Activated naive CD4-positive, alpha-beta T cell treated with anti-CD3 and anti-CD28 coated beads for 36 hours (primary cell): ENCODE measurements at regions not wholly inside any gene's neighbourhood (a gene's known extent, or its start where the extent isn't known, plus 50 kb on each side); places are given as distances from the start of the nearest gene placed in this dataset.

Source experiments
- CTCF ChIA-PET: fragments of 350-600 bp; sonication (Branson Sonifier 250); formaldehyde crosslinking; loops from one replicate; lab custom pipeline; 2021; ENCODE audit warnings: antibody characterized with exemption; lab: Charles Lee
- DNase-seq: peaks from one replicate; pipeline ENCODE4 v3.0.0-alpha.2; 2020
- H3K27ac Mint-ChIP-seq: one replicate; pipeline ENCODE4 v1.8.0; 2021; ENCODE audit warnings: mild to moderate bottlenecking, mixed read lengths
- H3K27me3 Mint-ChIP-seq: one replicate; pipeline ENCODE4 v1.8.0; 2021; ENCODE audit warnings: low read depth, mixed read lengths
- H3K36me3 Mint-ChIP-seq: one replicate; pipeline ENCODE4 v1.8.0; 2021; ENCODE audit warnings: low read depth, mixed read lengths
- H3K4me1 Mint-ChIP-seq: one replicate; pipeline ENCODE4 v1.8.0; 2021; ENCODE audit warnings: low read depth, mixed read lengths
- H3K4me3 Mint-ChIP-seq: one replicate; pipeline ENCODE4 v1.8.0; 2021; ENCODE audit warnings: mild to moderate bottlenecking, moderate library complexity, mixed read lengths
- H3K9me3 Mint-ChIP-seq: one replicate; pipeline ENCODE4 v1.8.0; 2021; ENCODE audit warnings: mixed read lengths
- intact Hi-C: fragments of 100-400 bp; cut with micrococcal nuclease; formaldehyde crosslinking; loops from one replicate; pipeline ENCODE4 v1.15.1; 2023

- intact Hi-C loops, result no loop called here
- H3K4me3 Mint-ChIP-seq, result no peak overlapping the region
- no peaks in the 10 kb centered on the region for H3K27me3 Mint-ChIP-seq
- no peaks in the 10 kb centered on the region for H3K36me3 Mint-ChIP-seq
- DNase-seq, result no peak
- peaks cover 2% of the 10 kb centered on the region for H3K9me3 Mint-ChIP-seq
- H3K4me1 Mint-ChIP-seq, result no peaks in the 10 kb centered on the region
- H3K27ac Mint-ChIP-seq, result no peak overlapping the region
- CTCF ChIA-PET, result no interaction called here
Observed at GRCh38 chr4:111230265-111230664, 607.4 kb upstream of the PITX2 start.

GRCh38 chr4:111231281-111231680 is 608.4 kb upstream of the PITX2 start:
- Mint-ChIP-seq H3K27me3 (no peaks in the 10 kb centered on the region), H3K27ac (no peak overlapping the region), H3K4me3 (no peak overlapping the region), H3K36me3 (no peaks in the 10 kb centered on the region), H3K4me1 (no peaks in the 10 kb centered on the region), H3K9me3 (peaks cover 2% of the 10 kb centered on the region)
- no peak for DNase-seq
- CTCF ChIA-PET, result no interaction called here
- intact Hi-C loops, result no loop called here

GRCh38 chr4:111234939-111235338 is 612.1 kb upstream of the PITX2 start:
- CTCF ChIA-PET, result no interaction called here
- no peaks in the 10 kb centered on the region for H3K27me3 Mint-ChIP-seq
- H3K4me3 Mint-ChIP-seq, result no peak overlapping the region
- H3K27ac Mint-ChIP-seq, result no peak overlapping the region
- intact Hi-C loops, result no loop called here
- no peaks in the 10 kb centered on the region for H3K36me3 Mint-ChIP-seq
- DNase-seq, result no peak
- H3K4me1 Mint-ChIP-seq, result no peaks in the 10 kb centered on the region
- peaks cover 2% of the 10 kb centered on the region for H3K9me3 Mint-ChIP-seq

GRCh38 chr4:111263836-111264235 is 641.0 kb upstream of the PITX2 start:
- H3K36me3 Mint-ChIP-seq, result no peaks in the 10 kb centered on the region
- no peak for DNase-seq
- intact Hi-C loops, result no loop called here
- H3K4me3 Mint-ChIP-seq, result no peak overlapping the region
- no peak overlapping the region for H3K27ac Mint-ChIP-seq
- no peaks in the 10 kb centered on the region for H3K9me3 Mint-ChIP-seq
- CTCF ChIA-PET, result no interaction called here
- no peaks in the 10 kb centered on the region for H3K27me3 Mint-ChIP-seq
- H3K4me1 Mint-ChIP-seq, result no peaks in the 10 kb centered on the region

DNA sequence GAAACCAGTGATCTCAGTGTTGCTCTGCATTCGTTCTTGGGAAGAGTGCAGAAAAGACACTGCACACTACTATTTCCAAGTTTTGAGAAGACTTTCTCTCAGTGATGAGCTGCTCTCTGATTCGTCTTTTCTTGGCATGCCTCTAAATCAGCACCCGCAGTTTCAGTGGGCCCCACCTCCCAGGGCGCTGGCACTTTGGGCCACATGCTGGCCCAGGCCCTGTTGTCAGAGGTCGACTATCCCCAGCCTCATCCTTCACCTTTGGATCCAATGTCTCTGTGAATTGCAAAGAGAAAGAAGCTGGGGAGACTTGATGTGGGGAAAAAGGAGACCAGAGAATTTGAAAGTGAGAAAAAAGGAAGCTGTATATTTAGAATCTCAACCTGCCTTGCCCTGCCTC is 644.1 kb upstream of the PITX2 start:
- Mint-ChIP-seq H3K4me1 (no peaks in the 10 kb centered on the region), H3K27me3 (no peaks in the 10 kb centered on the region), H3K9me3 (no peaks in the 10 kb centered on the region), H3K36me3 (no peaks in the 10 kb centered on the region), H3K27ac (no peak overlapping the region), H3K4me3 (no peak overlapping the region)
- intact Hi-C loops, result no loop called here
- no peak for DNase-seq
- CTCF ChIA-PET, result no interaction called here

GRCh38 chr4:111267786-111268185 is 644.9 kb upstream of the PITX2 start:
- Mint-ChIP-seq H3K4me1 (no peaks in the 10 kb centered on the region), H3K9me3 (no peaks in the 10 kb centered on the region), H3K36me3 (no peaks in the 10 kb centered on the region), H3K27me3 (no peaks in the 10 kb centered on the region), H3K27ac (no peak overlapping the region), H3K4me3 (no peak overlapping the region)
- no peak for DNase-seq
- CTCF ChIA-PET, result no interaction called here
- intact Hi-C loops, result no loop called here

GRCh38 chr4:111268769-111269414 is 646.0 kb upstream of the PITX2 start:
- H3K27ac Mint-ChIP-seq, result no peak overlapping the region
- H3K4me1 Mint-ChIP-seq, result no peaks in the 10 kb centered on the region
- no peak for DNase-seq
- no peaks in the 10 kb centered on the region for H3K9me3 Mint-ChIP-seq
- no peaks in the 10 kb centered on the region for H3K27me3 Mint-ChIP-seq
- intact Hi-C loops, result no loop called here
- H3K36me3 Mint-ChIP-seq, result no peaks in the 10 kb centered on the region
- no peak overlapping the region for H3K4me3 Mint-ChIP-seq
- CTCF ChIA-PET, result interaction anchor here (0.6 kb wide), 2 partner anchors 182 to 304 kb away, joined by 3 to 7 read pairs; no protein-coding TSS in a partner anchor

DNA sequence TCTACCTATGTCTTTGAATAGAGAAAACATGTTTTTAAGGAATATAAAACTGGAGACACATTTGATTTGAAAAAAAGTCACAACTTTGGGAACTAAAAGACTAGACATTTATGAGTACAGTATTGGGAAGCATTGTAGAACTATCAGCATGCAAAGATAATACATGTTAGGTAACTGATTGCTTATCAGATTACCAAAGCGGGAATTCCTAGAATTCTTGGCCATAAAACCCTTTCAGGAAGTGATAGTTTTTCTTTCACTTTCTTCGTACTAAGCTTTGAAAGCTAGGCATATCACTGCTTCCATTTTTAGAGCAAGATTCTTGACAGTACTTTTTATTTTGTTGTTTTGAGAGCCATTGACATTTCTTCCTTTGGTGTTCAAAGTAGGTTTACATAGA is 646.6 kb upstream of the PITX2 start:
- CTCF ChIA-PET, result no interaction called here
- H3K36me3 Mint-ChIP-seq, result no peaks in the 10 kb centered on the region
- H3K4me3 Mint-ChIP-seq, result no peak overlapping the region

DNA sequence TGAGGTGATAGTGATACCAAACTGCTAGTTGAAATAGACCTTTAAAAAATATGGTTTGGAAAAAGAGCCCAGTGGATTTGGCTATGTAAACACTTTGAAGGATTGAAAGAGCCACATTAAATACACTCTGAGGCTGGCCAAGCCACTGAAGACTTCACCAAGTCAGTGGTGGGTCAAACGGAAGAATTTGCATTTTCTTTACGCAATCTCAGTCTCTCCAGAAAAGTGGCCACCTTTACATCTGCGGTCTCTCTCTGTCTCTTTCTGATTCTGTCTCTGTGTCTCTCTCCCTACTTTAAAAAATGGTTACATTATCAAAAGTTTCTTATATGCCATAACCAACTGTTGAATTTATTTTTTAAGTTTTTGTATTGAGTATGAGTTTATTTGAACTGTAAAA is 651.2 kb upstream of the PITX2 start:
- Mint-ChIP-seq H3K27ac (no peak overlapping the region), H3K27me3 (no peaks in the 10 kb centered on the region), H3K4me3 (no peak overlapping the region), H3K4me1 (no peaks in the 10 kb centered on the region), H3K9me3 (no peaks in the 10 kb centered on the region), H3K36me3 (no peaks in the 10 kb centered on the region)
- CTCF ChIA-PET, result interaction anchor here (0.6 kb wide), 1 partner anchor 47 kb away, joined by 3 read pairs; no protein-coding TSS in a partner anchor
- intact Hi-C loops, result no loop called here
- DNase-seq, result no peak

More for the DNA sequence above, 646.6 kb upstream of the PITX2 start:
- no peak overlapping the region for H3K27ac Mint-ChIP-seq
- no peaks in the 10 kb centered on the region for H3K4me1 Mint-ChIP-seq
- no peaks in the 10 kb centered on the region for H3K9me3 Mint-ChIP-seq
- DNase-seq, result no peak
- intact Hi-C loops, result no loop called here
- H3K27me3 Mint-ChIP-seq, result no peaks in the 10 kb centered on the region

DNA sequence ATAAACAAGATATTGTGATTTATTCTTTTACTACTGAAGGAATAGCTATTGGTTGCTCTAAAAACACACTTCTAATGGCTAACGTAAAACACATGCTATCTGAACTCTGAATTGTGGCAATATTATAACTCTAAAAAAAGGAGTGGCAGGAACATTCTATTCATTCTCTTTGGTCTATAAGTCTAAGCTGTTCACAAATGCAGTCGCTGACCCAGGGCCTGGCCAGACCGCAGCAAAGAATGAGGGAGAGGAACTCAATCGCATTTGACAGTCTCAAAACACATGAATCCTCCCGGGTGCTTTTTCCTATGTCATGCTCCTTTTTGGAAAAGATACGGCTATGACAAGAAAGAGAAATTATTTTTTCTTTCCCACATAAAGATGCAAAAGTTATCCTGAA is 651.6 kb upstream of the PITX2 start:
- Mint-ChIP-seq H3K4me1 (no peaks in the 10 kb centered on the region), H3K27ac (no peak overlapping the region), H3K9me3 (no peaks in the 10 kb centered on the region), H3K27me3 (no peaks in the 10 kb centered on the region), H3K36me3 (no peaks in the 10 kb centered on the region), H3K4me3 (no peak overlapping the region)
- DNase-seq, result no peak
- intact Hi-C loops, result no loop called here
- CTCF ChIA-PET, result no interaction called here

- DNase-seq, result no peak
- intact Hi-C loops, result loop anchor here (10.0 kb wide), 2 partner anchors 574 to 1276 kb away; no protein-coding TSS in a partner anchor
- Mint-ChIP-seq H3K27me3 (no peaks in the 10 kb centered on the region), H3K4me1 (no peaks in the 10 kb centered on the region), H3K4me3 (no peak overlapping the region), H3K27ac (no peak overlapping the region), H3K9me3 (no peaks in the 10 kb centered on the region), H3K36me3 (no peaks in the 10 kb centered on the region)
- CTCF ChIA-PET, result no interaction called here
Observed at GRCh38 chr4:111281219-111281618, 658.3 kb upstream of the PITX2 start.

DNA sequence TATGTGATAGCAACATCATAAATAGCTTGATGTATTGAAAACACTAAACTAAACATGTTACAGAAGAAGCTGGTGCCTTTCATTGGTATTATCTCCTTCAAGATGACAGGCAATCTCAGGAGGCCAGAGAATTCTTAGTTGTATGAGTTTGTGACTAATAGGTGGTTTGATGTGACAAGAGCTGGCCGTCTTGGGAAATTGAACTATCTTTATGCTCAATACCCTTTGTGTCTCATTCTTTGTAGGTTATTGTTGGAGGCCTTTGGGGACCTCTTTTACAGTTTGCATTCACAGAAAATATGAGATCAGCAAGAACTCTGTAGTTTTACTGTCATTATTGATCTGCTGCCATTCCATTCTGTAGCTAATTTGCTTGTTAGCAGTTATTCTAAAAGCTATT is 659.2 kb upstream of the PITX2 start:
- CTCF ChIA-PET, result interaction anchor here (0.5 to 1.2 kb wide), 3 partner anchors 10 to 395 kb away, joined by 3 to 4 read pairs (median 3); no protein-coding TSS in a partner anchor
- Mint-ChIP-seq H3K36me3 (no peaks in the 10 kb centered on the region), H3K9me3 (no peaks in the 10 kb centered on the region), H3K4me1 (no peaks in the 10 kb centered on the region), H3K27ac (no peak overlapping the region), H3K27me3 (no peaks in the 10 kb centered on the region), H3K4me3 (no peak overlapping the region)
- intact Hi-C loops, result loop anchor here (10.0 kb wide), 2 partner anchors 573 to 1277 kb away; no protein-coding TSS in a partner anchor
- DNase-seq, result no peak

- intact Hi-C loops, result loop anchor here (1.0 to 10.0 kb wide), 3 partner anchors 572 to 1278 kb away; no protein-coding TSS in a partner anchor
- no peak overlapping the region for H3K4me3 Mint-ChIP-seq
- no peak overlapping the region for H3K27ac Mint-ChIP-seq
- H3K4me1 Mint-ChIP-seq, result no peaks in the 10 kb centered on the region
- DNase-seq, result peak; percentile 64
- no peaks in the 10 kb centered on the region for H3K27me3 Mint-ChIP-seq
- no peaks in the 10 kb centered on the region for H3K9me3 Mint-ChIP-seq
- CTCF ChIA-PET, result interaction anchor here (1.2 kb wide), 1 partner anchor 11 kb away, joined by 3 read pairs; no protein-coding TSS in a partner anchor
- no peaks in the 10 kb centered on the region for H3K36me3 Mint-ChIP-seq
Observed at GRCh38 chr4:111283066-111283677, 660.3 kb upstream of the PITX2 start.
